Neural progenitor cell (in vitro differentiated cells): ENCODE measurements at regions not wholly inside any gene's neighbourhood (a gene's known extent, or its start where the extent isn't known, plus 50 kb on each side); places are given as distances from the start of the nearest gene placed in this dataset.

ENCODE experiments used
- DNase-seq: peaks from one replicate; pipeline ENCODE4 v3.0.0-alpha.2; 2016; ENCODE audit warnings: low spot score
- H2AFZ ChIP-seq: fragments of 200-600 bp; sonication (generic); replicated peaks from 2 replicates; pipeline ENCODE4 v1.6.1; 2016; ENCODE audit warnings: antibody characterized with exemption
- H3F3A ChIP-seq: fragments of 200-600 bp; sonication (generic); 2 replicates; pipeline ENCODE4 v1.6.1; 2016; ENCODE audit warnings: antibody characterized with exemption, low read depth
- H3K27ac ChIP-seq: fragments of 200-600 bp; sonication (generic); 2 replicates; pipeline ENCODE4 v1.5.1; 2016; ENCODE audit warnings: mild to moderate bottlenecking
- H3K27me3 ChIP-seq: fragments of 200-600 bp; sonication (generic); 2 replicates; pipeline ENCODE4 v1.6.1; 2016; ENCODE audit warnings: mild to moderate bottlenecking, moderate library complexity
- H3K36me3 ChIP-seq: fragments of 200-600 bp; sonication (generic); 2 replicates; pipeline ENCODE4 v1.5.1; 2016
- H3K4me1 ChIP-seq: fragments of 200-600 bp; sonication (generic); 2 replicates; pipeline ENCODE4 v1.6.1; 2016; ENCODE audit warnings: mixed run types
- H3K4me2 ChIP-seq: fragments of 200-600 bp; sonication (generic); 2 replicates; pipeline ENCODE4 v1.6.1; 2016
- H3K4me3 ChIP-seq: fragments of 200-600 bp; sonication (generic); 2 replicates; pipeline ENCODE4 v1.5.1; 2016
- H3K79me2 ChIP-seq: fragments of 200-600 bp; sonication (generic); 2 replicates; pipeline ENCODE4 v1.6.1; 2016; ENCODE audit warnings: low read depth
- H3K9ac ChIP-seq: fragments of 200-600 bp; sonication (generic); 2 replicates; pipeline ENCODE4 v1.6.1; 2016
- H3K9me3 ChIP-seq: fragments of 200-600 bp; sonication (generic); 2 replicates; pipeline ENCODE4 v1.5.1; 2016; ENCODE audit warnings: low read depth
- H4K20me1 ChIP-seq: fragments of 200-600 bp; sonication (generic); 2 replicates; pipeline ENCODE4 v1.6.1; 2016; ENCODE audit warnings: low read depth
- H3K27ac Mint-ChIP-seq: 3 replicates; pipeline ENCODE4 v1.8.0; 2021; ENCODE audit warnings: mixed read lengths
- H3K27me3 Mint-ChIP-seq: 2 replicates; pipeline ENCODE4 v1.8.0; 2022; ENCODE audit warnings: low read depth, mild to moderate bottlenecking, inconsistent platforms, moderate library complexity, mixed read lengths; ENCODE audit not compliant: insufficient read depth
- H3K36me3 Mint-ChIP-seq: 3 replicates; pipeline ENCODE4 v1.8.0; 2021; ENCODE audit warnings: mixed read lengths
- H3K4me1 Mint-ChIP-seq: 3 replicates; pipeline ENCODE4 v1.8.0; 2021; ENCODE audit warnings: mixed read lengths
- H3K4me3 Mint-ChIP-seq: 3 replicates; pipeline ENCODE4 v1.8.0; 2021; ENCODE audit warnings: mild to moderate bottlenecking, moderate library complexity, mixed read lengths
- H3K9me3 Mint-ChIP-seq: 3 replicates; pipeline ENCODE4 v1.8.0; 2020; ENCODE audit warnings: mixed read lengths
- EZH2 ChIP-seq: fragments of 200-600 bp; sonication (generic); IDR thresholded peaks from 2 replicates; pipeline ENCODE4 v1.6.1; 2017; ENCODE audit warnings: antibody characterized with exemption, mild to moderate bottlenecking, moderate library complexity
- EZH2phosphoT487 ChIP-seq: fragments of 200-600 bp; sonication (generic); IDR thresholded peaks from 2 replicates; pipeline ENCODE4 v1.6.1; 2017; ENCODE audit warnings: antibody characterized with exemption
- TF ChIP-seq, protein P1 (sequence below): fragments of 200-600 bp; sonication (generic); IDR thresholded peaks from 2 replicates; pipeline ENCODE4 v1.5.1; 2017; ENCODE audit warnings: antibody characterized with exemption, mild to moderate bottlenecking

DNA sequence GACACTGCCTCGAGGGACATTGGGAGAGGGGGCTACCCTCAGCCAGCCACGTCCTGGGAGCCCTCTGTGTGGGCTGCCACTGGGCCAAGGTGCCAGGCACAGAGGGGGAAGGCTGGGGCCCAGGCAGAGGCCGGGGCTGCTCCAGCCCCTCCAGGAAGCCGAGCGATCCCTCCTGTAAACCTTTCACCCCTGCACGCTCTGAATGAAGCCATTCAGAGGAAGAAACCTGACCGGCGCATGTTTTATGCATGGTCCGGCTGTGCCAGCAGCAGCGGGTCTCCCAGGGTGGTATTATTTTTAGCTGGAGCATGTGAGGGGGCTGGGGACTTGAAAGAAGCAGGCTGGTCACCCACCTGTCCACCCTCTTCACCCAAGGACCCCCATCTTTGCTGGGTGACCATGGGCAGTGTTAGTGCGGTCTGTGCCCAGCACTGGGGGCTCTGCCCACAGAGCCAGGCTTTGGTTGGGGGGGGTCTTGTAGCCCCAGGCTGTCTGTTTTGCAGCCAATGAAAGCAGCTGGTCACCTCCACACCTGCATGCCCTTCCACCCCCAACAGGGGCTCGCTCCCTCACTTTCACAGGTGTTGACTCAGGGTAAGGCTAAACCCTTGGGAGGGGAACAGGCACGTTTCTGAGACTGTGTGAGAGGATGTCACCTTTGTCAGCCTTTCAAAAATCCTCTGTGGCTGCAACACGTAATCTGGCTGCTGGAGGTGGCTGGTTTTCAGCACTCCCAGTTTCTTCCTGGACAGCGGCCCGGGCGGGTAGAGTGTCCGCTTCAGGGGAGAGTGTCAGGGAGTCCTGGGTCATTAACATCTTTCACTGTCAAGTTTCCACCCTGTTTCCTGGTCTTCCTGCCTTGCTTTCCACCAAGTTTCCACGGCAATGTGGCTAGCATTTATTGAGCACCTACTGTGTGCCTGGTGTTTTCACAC lies 77.1 kb upstream of the BRD7 start:
- no peak overlapping the region for H3K9ac ChIP-seq
- TF ChIP-seq EZH2 (no peak), EZH2phosphoT487 (no peak)
- TF ChIP-seq, protein P1, sequence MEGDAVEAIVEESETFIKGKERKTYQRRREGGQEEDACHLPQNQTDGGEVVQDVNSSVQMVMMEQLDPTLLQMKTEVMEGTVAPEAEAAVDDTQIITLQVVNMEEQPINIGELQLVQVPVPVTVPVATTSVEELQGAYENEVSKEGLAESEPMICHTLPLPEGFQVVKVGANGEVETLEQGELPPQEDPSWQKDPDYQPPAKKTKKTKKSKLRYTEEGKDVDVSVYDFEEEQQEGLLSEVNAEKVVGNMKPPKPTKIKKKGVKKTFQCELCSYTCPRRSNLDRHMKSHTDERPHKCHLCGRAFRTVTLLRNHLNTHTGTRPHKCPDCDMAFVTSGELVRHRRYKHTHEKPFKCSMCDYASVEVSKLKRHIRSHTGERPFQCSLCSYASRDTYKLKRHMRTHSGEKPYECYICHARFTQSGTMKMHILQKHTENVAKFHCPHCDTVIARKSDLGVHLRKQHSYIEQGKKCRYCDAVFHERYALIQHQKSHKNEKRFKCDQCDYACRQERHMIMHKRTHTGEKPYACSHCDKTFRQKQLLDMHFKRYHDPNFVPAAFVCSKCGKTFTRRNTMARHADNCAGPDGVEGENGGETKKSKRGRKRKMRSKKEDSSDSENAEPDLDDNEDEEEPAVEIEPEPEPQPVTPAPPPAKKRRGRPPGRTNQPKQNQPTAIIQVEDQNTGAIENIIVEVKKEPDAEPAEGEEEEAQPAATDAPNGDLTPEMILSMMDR: no peak
- H3K27me3 Mint-ChIP-seq: peaks cover 33% of the 10 kb centered on the region
- no peaks in the 10 kb centered on the region for H3K27me3 ChIP-seq
- no peak overlapping the region for H3K4me3 ChIP-seq
- H3K79me2 ChIP-seq: no peaks in the 10 kb centered on the region
- peaks cover 57% of the 10 kb centered on the region for H3K4me1 Mint-ChIP-seq
- peaks cover 6% of the 10 kb centered on the region for H3K9me3 Mint-ChIP-seq
- no peak for DNase-seq
- H3K36me3 ChIP-seq: no peaks in the 10 kb centered on the region
- H3K27ac Mint-ChIP-seq: no peak overlapping the region
- no peaks in the 10 kb centered on the region for H3K9me3 ChIP-seq
- peaks cover 24% of the 10 kb centered on the region for H3K4me1 ChIP-seq
- no peak overlapping the region for H3K4me2 ChIP-seq
- peaks cover 9% of the 10 kb centered on the region for H4K20me1 ChIP-seq
- H3K27ac ChIP-seq: no peak overlapping the region
- H3F3A ChIP-seq: peaks cover 19% of the 10 kb centered on the region
- no peak overlapping the region for H2AFZ ChIP-seq
- H3K36me3 Mint-ChIP-seq: no peaks in the 10 kb centered on the region
- H3K4me3 Mint-ChIP-seq: peak overlapping the region; percentile 68

DNA sequence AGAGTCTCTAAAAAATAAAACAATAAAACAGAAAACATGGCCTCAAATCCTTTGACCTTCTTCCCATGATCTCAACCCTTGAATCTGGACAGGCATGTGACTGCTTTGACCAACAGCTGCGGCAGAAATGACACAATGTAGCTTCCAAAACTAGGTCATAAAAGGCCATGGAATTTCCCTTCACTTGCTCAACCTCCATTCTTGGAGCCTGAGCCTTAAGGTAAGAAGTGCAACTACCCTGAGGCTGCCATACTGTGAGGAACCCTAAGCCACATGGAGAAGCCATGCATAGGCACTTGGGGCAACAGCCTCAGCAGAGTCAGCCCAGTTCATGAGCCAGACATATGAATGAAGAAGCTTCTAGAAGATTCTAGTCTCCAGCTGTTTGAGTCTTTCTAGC lies 75.7 kb upstream of the BRD7 start:
- Mint-ChIP-seq H3K4me1 (peaks cover 43% of the 10 kb centered on the region), H3K9me3 (peaks cover 15% of the 10 kb centered on the region), H3K27me3 (peaks cover 30% of the 10 kb centered on the region), H3K4me3 (no peak overlapping the region), H3K27ac (no peak overlapping the region), H3K36me3 (peaks cover 4% of the 10 kb centered on the region)
- Histone ChIP-seq H2AFZ (no peak overlapping the region), H3K4me3 (no peak overlapping the region), H3K27ac (no peak overlapping the region), H3K79me2 (no peaks in the 10 kb centered on the region), H3K27me3 (no peaks in the 10 kb centered on the region), H3K9ac (no peak overlapping the region), H4K20me1 (peaks cover 8% of the 10 kb centered on the region), H3K36me3 (no peaks in the 10 kb centered on the region), H3K9me3 (no peaks in the 10 kb centered on the region), H3F3A (peaks cover 16% of the 10 kb centered on the region), H3K4me1 (peaks cover 17% of the 10 kb centered on the region), H3K4me2 (no peak overlapping the region)
- TF ChIP-seq EZH2 (no peak), EZH2phosphoT487 (no peak)
- TF ChIP-seq, protein P1: no peak
- DNase-seq: no peak

DNA sequence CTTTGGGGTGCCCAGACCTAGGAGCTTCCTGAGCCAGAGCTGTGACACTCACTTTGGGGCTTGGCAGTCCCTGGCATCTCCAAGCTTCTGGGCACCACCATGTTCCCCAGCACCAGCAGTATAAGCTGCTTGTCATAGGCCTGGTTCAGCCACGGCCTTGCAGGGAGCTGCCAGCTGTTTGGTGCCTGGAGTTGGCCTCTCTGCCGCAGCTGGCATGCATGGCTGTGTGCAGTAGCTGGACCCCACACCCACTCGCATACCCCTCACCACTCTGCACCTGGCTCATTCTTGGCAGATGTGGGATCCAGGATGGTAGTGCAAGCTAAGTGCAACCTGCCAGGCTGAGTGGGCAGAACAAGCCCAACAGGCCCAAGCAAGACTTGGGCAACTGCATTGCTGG lies 73.4 kb upstream of the BRD7 start:
- Histone ChIP-seq H3F3A (no peaks in the 10 kb centered on the region), H3K79me2 (no peaks in the 10 kb centered on the region), H4K20me1 (no peaks in the 10 kb centered on the region), H2AFZ (no peak overlapping the region), H3K9me3 (no peaks in the 10 kb centered on the region), H3K27me3 (no peaks in the 10 kb centered on the region), H3K27ac (no peak overlapping the region), H3K36me3 (no peaks in the 10 kb centered on the region), H3K4me2 (no peak overlapping the region), H3K4me1 (no peaks in the 10 kb centered on the region), H3K4me3 (no peak overlapping the region), H3K9ac (no peak overlapping the region)
- Mint-ChIP-seq H3K27ac (peak overlapping the region; percentile 53), H3K4me3 (no peak overlapping the region), H3K4me1 (peaks cover 22% of the 10 kb centered on the region), H3K36me3 (peaks cover 13% of the 10 kb centered on the region), H3K9me3 (peaks cover 26% of the 10 kb centered on the region), H3K27me3 (peaks cover 23% of the 10 kb centered on the region)
- TF ChIP-seq, protein P1: no peak
- no peak for TF ChIP-seq EZH2phosphoT487
- no peak for TF ChIP-seq EZH2
- no peak for DNase-seq
